SU-DHL-6 (cell line): ENCODE measurements at regions not wholly inside any gene's neighbourhood (a gene's known extent, or its start where the extent isn't known, plus 50 kb on each side); places are given as distances from the start of the nearest gene placed in this dataset.
"Not testable (repeated sequence)": the region's sequence is repeated elsewhere in the genome, so short reads cannot be mapped to it uniquely, and the experiment has no call there.

Source experiments
- H2AFZ ChIP-seq: fragments of 200-600 bp; sonication (generic); 2 replicates; pipeline ENCODE4 v1.6.1; 2014; ENCODE audit warnings: low read depth, mild to moderate bottlenecking, moderate library complexity, mixed read lengths, antibody characterized with exemption, low read length; ENCODE audit not compliant: severe bottlenecking
- H3F3A ChIP-seq: fragments of 200-600 bp; shearing (Covaris generic); 2 replicates; pipeline ENCODE4 v1.6.0; 2016; ENCODE audit warnings: antibody characterized with exemption, mild to moderate bottlenecking; ENCODE audit not compliant: insufficient read depth
- H3K27ac ChIP-seq: fragments of 200-600 bp; sonication (generic); 2 replicates; pipeline ENCODE4 v1.5.1; 2016; ENCODE audit warnings: low read depth, mild to moderate bottlenecking, low read length, moderate library complexity, mixed read lengths
- H3K27me3 ChIP-seq: fragments of 200-600 bp; sonication (generic), shearing (Covaris generic); 2 replicates; pipeline ENCODE4 v1.6.0; 2014; ENCODE audit warnings: mild to moderate bottlenecking, low read length
- H3K36me3 ChIP-seq: fragments of 200-600 bp; sonication (generic); 2 replicates; pipeline ENCODE4 v1.6.1; 2014; ENCODE audit warnings: mild to moderate bottlenecking, low read length, mixed read lengths
- H3K4me2 ChIP-seq: fragments of 300-600, 200-600 bp; shearing (Covaris generic), sonication (generic); 2 replicates; pipeline ENCODE4 v1.6.0; 2014; ENCODE audit warnings: low read length, low read depth, mild to moderate bottlenecking; ENCODE audit not compliant: poor library complexity, severe bottlenecking
- H3K4me3 ChIP-seq: fragments of 200-600 bp; sonication (generic); 2 replicates; pipeline ENCODE4 v1.5.1; 2014; ENCODE audit warnings: antibody characterized with exemption, low read length, mild to moderate bottlenecking, mixed read lengths; ENCODE audit not compliant: insufficient read depth, poor library complexity, severe bottlenecking
- H3K79me2 ChIP-seq: fragments of 200-600 bp; sonication (generic); 2 replicates; pipeline ENCODE4 v1.6.1; 2014; ENCODE audit warnings: mild to moderate bottlenecking, low read length, moderate library complexity; ENCODE audit not compliant: insufficient read depth
- H3K9ac ChIP-seq: fragments of 200-600 bp; sonication (generic); 2 replicates; pipeline ENCODE4 v1.7.0; 2014; ENCODE audit warnings: mild to moderate bottlenecking, low read length
- H3K9me2 ChIP-seq: fragments of 200-600 bp; sonication (generic); replicated peaks from 2 replicates; pipeline ENCODE4 v1.6.1; 2014; ENCODE audit warnings: low read length; ENCODE audit not compliant: insufficient read depth
- H3K9me3 ChIP-seq: fragments of 200-600 bp; sonication (generic); 2 replicates; pipeline ENCODE4 v1.6.1; 2014; ENCODE audit warnings: low read length, mixed read lengths; ENCODE audit not compliant: insufficient read depth
- H4K20me1 ChIP-seq: fragments of 200-600 bp; sonication (generic); 2 replicates; pipeline ENCODE4 v1.6.1; 2014; ENCODE audit warnings: low read depth, mild to moderate bottlenecking, antibody characterized with exemption, low read length, moderate library complexity, mixed read lengths

GRCh38 chr20:28625112-28625511 lies 2632.4 kb upstream of the DEFB115 start:
- H3K79me2 ChIP-seq, H3K4me2 ChIP-seq, H3K4me3 ChIP-seq, H3K9ac ChIP-seq, H3K9me3 ChIP-seq, H4K20me1 ChIP-seq, H3K36me3 ChIP-seq, H3F3A ChIP-seq, H3K9me2 ChIP-seq, H2AFZ ChIP-seq, H3K27ac ChIP-seq, H3K27me3 ChIP-seq: not testable (repeated sequence)

GRCh38 chr20:28640831-28641230 lies 2616.6 kb upstream of the DEFB115 start:
- H3K4me3 ChIP-seq, H2AFZ ChIP-seq, H3K27ac ChIP-seq, H3F3A ChIP-seq, H4K20me1 ChIP-seq, H3K4me2 ChIP-seq, H3K27me3 ChIP-seq, H3K9ac ChIP-seq, H3K36me3 ChIP-seq, H3K9me2 ChIP-seq, H3K79me2 ChIP-seq, H3K9me3 ChIP-seq: not testable (repeated sequence)
